Upper lobe of left lung (tissue), 6 donors: ENCODE measurements at regions not wholly inside any gene's neighbourhood (a gene's known extent, or its start where the extent isn't known, plus 50 kb on each side); places are given as distances from the start of the nearest gene placed in this dataset.

ENCODE experiments used
- ATAC-seq, 2 donors: fragments of 200-7000 bp; cut with Tn5 transposase; one replicate each; pipeline ENCODE4 v1.9.1; 2022; ENCODE audit warnings: mild to moderate bottlenecking in 2 of 2, moderate library complexity in 2 of 2; ENCODE audit not compliant: low FRiP score in 2 of 2
- DNase-seq, 2 donors: peaks; one replicate each; pipeline ENCODE4 v3.0.0-alpha.2; 2019 to 2020
- H3K27ac ChIP-seq, 4 donors: fragments of 200-600 bp; sonication (generic); one replicate each; pipeline ENCODE4 v1.5.1; 2016 to 2019
- H3K27me3 ChIP-seq, 4 donors: fragments of 200-600 bp; sonication (generic); one replicate each; pipeline ENCODE4 v1.5.1; 2017 to 2019
- H3K36me3 ChIP-seq, 4 donors: fragments of 200-600 bp; sonication (generic); one replicate each; pipeline ENCODE4 v1.5.1; 2016 to 2019
- H3K4me1 ChIP-seq, 4 donors: fragments of 200-600 bp; sonication (generic); one replicate each; pipeline ENCODE4 v1.5.1; 2018 to 2019
- H3K4me3 ChIP-seq, 4 donors: fragments of 200-600 bp; sonication (generic); one replicate each; pipeline ENCODE4 v1.5.1; 2017 to 2019; ENCODE audit warnings: mild to moderate bottlenecking in 2 of 4, moderate library complexity in 1 of 4
- H3K9me3 ChIP-seq, 4 donors: fragments of 200-600 bp; sonication (generic); one replicate each; pipeline ENCODE4 v1.5.1; 2018 to 2019
- CTCF ChIP-seq, 6 experiments: fragments of 450-650 bp in 4 of 6; fragments of 200-600 bp in 2 of 6; sonication (generic) in 2 of 6; IDR thresholded peaks; one replicate each; pipeline ENCODE4 v1.5.1; 2016 to 2019; ENCODE audit warnings: antibody characterized with exemption in 6 of 6
- EP300 ChIP-seq, 4 donors: sonication (generic); formaldehyde crosslinking; IDR thresholded peaks; one replicate each; pipeline ENCODE4 v1.5.1; 2017; ENCODE audit warnings: antibody characterized with exemption in 4 of 4, control low read depth in 2 of 4
- POLR2A ChIP-seq, 4 donors: fragments of 450-650 bp; IDR thresholded peaks; one replicate each; pipeline ENCODE4 v1.5.1; 2016 to 2017; ENCODE audit warnings: antibody characterized with exemption in 4 of 4, mild to moderate bottlenecking in 2 of 4
- POLR2AphosphoS5 ChIP-seq, 2 donors: sonication (generic); formaldehyde crosslinking; IDR thresholded peaks; one replicate each; pipeline ENCODE4 v1.5.1; 2017; ENCODE audit warnings: antibody characterized with exemption in 2 of 2
- WGBS, 2 donors: methylation state at CpG; one replicate each; pipeline ENCODE4 v1.1.5; 2017 to 2018; 5-methylcytosine and 5-hydroxymethylcytosine counted together
- donor health status: DM: no; HTN: no; CAD: no; lungs with moderate emphysema.
- donor health status: DM: no; HTN: yes; CAD: no; lungs with severe emphysema.

DNA sequence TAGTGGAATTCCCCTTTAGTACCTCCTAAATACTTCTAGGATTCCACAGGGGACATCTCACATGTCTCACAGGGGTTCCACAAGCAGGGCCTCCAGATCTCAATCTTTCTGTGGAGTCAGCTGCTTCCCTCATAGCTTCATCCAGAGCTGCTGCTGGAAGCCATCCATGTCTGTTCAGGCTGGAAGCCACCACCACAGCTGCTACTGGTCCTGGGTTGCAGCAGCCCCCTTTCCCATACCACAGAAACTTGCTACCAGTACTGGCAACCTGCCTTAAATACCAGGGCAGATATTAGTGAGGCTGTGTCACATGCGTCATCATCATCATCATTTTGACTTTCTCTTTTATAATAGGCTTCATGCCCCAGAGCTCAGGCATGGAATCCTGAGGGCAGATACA, 242.7 kb upstream of the NCAM1 start:
- Histone ChIP-seq H3K4me3 (no peak overlapping the region), H3K9me3 (no peaks in the 10 kb centered on the region), H3K27me3 (no peaks in the 10 kb centered on the region), H3K4me1 (no peaks in the 10 kb centered on the region), H3K36me3 (no peaks in the 10 kb centered on the region), H3K27ac (no peak overlapping the region)
- TF ChIP-seq EP300 (IDR thresholded peaks at IDR 0.05), result no peak
- WGBS, 2 donors, result 0 to 35% methylated on average over 1 of the region's 1 CpG
- DNase-seq, result no peak
- no peak for ATAC-seq

GRCh38 chr11:112719736-112720525, 241.3 kb upstream of the NCAM1 start:
- H3K9me3 ChIP-seq, result no peaks in the 10 kb centered on the region
- no peaks in the 10 kb centered on the region for H3K27me3 ChIP-seq
- H3K36me3 ChIP-seq, result no peaks in the 10 kb centered on the region
- no peak overlapping the region for H3K27ac ChIP-seq
- no peaks in the 10 kb centered on the region for H3K4me1 ChIP-seq
- 73 to 85% methylated on average over 11 of the region's 11 CpGs for WGBS, 2 donors
- TF ChIP-seq POLR2A (IDR thresholded peaks at IDR 0.05), result no peak
- no peak for TF ChIP-seq POLR2AphosphoS5 (IDR thresholded peaks at IDR 0.05)
- no peak for TF ChIP-seq EP300 (IDR thresholded peaks at IDR 0.05)
- TF ChIP-seq CTCF (IDR thresholded peaks at IDR 0.05), result no peak
- DNase-seq, result no peak
- no peak overlapping the region for H3K4me3 ChIP-seq
- ATAC-seq, result no peak

- Histone ChIP-seq H3K4me1 (no peaks in the 10 kb centered on the region), H3K27ac (no peak overlapping the region), H3K27me3 (no peaks in the 10 kb centered on the region), H3K4me3 (no peak overlapping the region), H3K9me3 (no peaks in the 10 kb centered on the region), H3K36me3 (no peaks in the 10 kb centered on the region)
- TF ChIP-seq POLR2A (IDR thresholded peaks at IDR 0.05), result no peak
- no peak for DNase-seq
- ATAC-seq, result no peak
- WGBS, 2 donors, result 33 to 34% methylated on average over 2 of the region's 2 CpGs
Observed at GRCh38 chr11:112722148-112722547, 239.1 kb upstream of the NCAM1 start.

DNA sequence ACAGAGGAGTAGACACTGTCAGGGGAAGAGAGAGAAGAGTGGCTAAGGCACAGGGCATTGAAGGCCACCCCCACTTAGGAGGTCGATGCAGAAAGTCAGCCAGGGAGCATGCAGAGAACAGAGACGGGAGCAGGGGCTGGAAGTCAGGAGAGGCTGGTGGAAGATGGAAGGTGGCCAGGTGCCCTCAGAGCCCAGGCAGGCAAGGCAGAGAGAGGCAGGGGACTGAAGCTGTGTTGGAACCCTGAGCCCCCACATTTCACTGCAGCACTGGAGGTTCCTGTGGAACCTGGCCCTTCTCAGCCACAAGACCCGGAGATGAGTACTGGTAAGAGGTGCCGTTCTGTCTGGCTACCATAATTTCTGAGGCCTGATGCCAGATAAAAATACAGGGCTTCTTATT, 238.3 kb upstream of the NCAM1 start:
- no peak overlapping the region for H3K4me3 ChIP-seq
- DNase-seq (no peak), ATAC-seq (no peak)
- TF ChIP-seq EP300 (IDR thresholded peaks at IDR 0.05) (no peak), POLR2AphosphoS5 (IDR thresholded peaks at IDR 0.05) (no peak), POLR2A (IDR thresholded peaks at IDR 0.05) (no peak), CTCF (IDR thresholded peaks at IDR 0.05) (no peak)
- H3K27me3 ChIP-seq, result no peaks in the 10 kb centered on the region
- H3K9me3 ChIP-seq, result no peaks in the 10 kb centered on the region
- no peaks in the 10 kb centered on the region for H3K36me3 ChIP-seq
- no peak overlapping the region for H3K27ac ChIP-seq
- whole genome bisulfite sequencing, 2 donors, result 70 to 72% methylated on average over 4 of the region's 4 CpGs
- no peaks in the 10 kb centered on the region for H3K4me1 ChIP-seq

DNA sequence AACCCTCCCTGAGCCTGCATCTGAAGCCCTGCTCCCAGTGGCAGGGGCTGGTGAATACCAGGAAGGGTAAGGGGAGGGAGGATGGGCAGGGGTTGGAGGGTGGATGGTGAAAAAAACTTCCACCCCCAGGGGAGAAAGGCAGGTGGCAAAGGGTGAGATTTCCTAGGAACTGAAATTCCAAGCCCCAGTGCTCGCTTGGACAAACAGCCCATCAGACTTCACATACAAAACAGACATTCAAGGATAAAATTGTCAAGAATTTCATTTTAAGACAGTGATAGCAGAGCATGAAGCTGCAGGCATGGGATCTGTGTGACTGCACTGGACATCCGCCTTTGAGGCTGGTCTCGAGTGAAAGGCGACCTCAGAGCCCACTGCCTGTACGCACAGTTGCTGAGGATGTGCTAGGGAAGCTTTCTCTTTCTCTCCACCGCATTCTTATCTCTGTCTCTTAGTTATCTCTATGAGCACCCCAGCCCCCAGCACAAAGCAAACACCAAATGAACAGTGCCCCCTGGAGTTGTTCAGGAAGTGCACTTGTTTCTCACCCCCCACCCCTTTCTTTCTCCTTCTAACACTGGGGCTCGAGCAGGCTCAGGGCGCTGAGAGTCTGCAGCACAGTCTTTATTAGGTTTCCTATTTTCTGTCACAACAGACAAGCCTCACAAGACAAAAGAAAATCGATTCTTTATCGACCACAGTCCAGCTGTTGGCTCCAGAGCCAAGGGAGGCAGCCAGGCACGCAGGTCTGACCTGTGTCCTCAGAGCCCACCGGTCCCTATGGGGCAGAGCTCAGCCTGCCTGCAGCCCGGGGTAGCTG, 237.3 kb upstream of the NCAM1 start:
- TF ChIP-seq POLR2A (IDR thresholded peaks at IDR 0.05), result no peak
- TF ChIP-seq CTCF (IDR thresholded peaks at IDR 0.05), result no peak
- no peak for TF ChIP-seq POLR2AphosphoS5 (IDR thresholded peaks at IDR 0.05)
- TF ChIP-seq EP300 (IDR thresholded peaks at IDR 0.05), result no peak
- H3K9me3 ChIP-seq, result no peaks in the 10 kb centered on the region
- no peak for ATAC-seq
- WGBS, 2 donors, result 64 to 68% methylated on average over 10 to 13 of the region's 13 CpGs
- no peak overlapping the region for H3K4me3 ChIP-seq
- H3K27ac ChIP-seq, result no peak overlapping the region
- no peak for DNase-seq
- H3K27me3 ChIP-seq, result no peaks in the 10 kb centered on the region
- H3K4me1 ChIP-seq, result no peaks in the 10 kb centered on the region
- H3K36me3 ChIP-seq, result no peaks in the 10 kb centered on the region
